Keratinocyte (primary cell): ENCODE measurements at regions not wholly inside any gene's neighbourhood (a gene's known extent, or its start where the extent isn't known, plus 50 kb on each side); places are given as distances from the start of the nearest gene placed in this dataset.
"Not testable (repeated sequence)": the region's sequence is repeated elsewhere in the genome, so short reads cannot be mapped to it uniquely, and the experiment has no call there.

Experiments
- CTCF ChIP-seq, 3 experiments: IDR thresholded peaks in 1 of 3; conservative IDR thresholded peaks in 1 of 3; optimal IDR thresholded peaks in 1 of 3; 2 replicates in 2 of 3; 3 replicates in 1 of 3; pipeline versions ENCODE3 to v1.5.1; 2011; ENCODE audit warnings: low read length in 3 of 3, mild to moderate bottlenecking in 3 of 3, moderate library complexity in 2 of 3, control low read depth in 1 of 3, inconsistent platforms in 1 of 3; ENCODE audit not compliant: insufficient read depth in 2 of 3; ENCODE audit errors: extremely low read depth in 1 of 3
- EZH2 ChIP-seq: IDR thresholded peaks from one replicate; pipeline ENCODE4 v1.6.1; 2012; ENCODE audit warnings: inconsistent platforms, mild to moderate bottlenecking, low read length, moderate library complexity

GRCh38 chr11:45403521-45403920 is 117.4 kb upstream of the SYT13 start:
- TF ChIP-seq EZH2; CTCF (optimal IDR thresholded peaks at IDR 0.05 in 1 of 3, IDR thresholded peaks at IDR 0.05 in 1 of 3, conservative IDR thresholded peaks at IDR 0.05 in 1 of 3; ENCODE audit: extremely low read depth in 1 of 3, insufficient read depth in 2 of 3, low read length in 3 of 3): not testable (repeated sequence)
